GM18951 (cell line): ENCODE measurements at regions not wholly inside any gene's neighbourhood (a gene's known extent, or its start where the extent isn't known, plus 50 kb on each side); places are given as distances from the start of the nearest gene placed in this dataset.

Experiments
- POLR2A ChIP-seq: IDR thresholded peaks from 4 replicates; pipeline ENCODE4 v1.6.1; 2011; ENCODE audit warnings: mild to moderate bottlenecking; ENCODE audit not compliant: insufficient read length, insufficient read depth; ENCODE audit errors: extremely low read depth
- in situ Hi-C: fragments of 300-500 bp; cut with MboI; formaldehyde crosslinking; loops from one replicate; pipeline ENCODE4 v1.12.0; 2022; ENCODE audit warnings: low sequenced_read_pairs, mixed read lengths, inconsistent platforms; ENCODE audit not compliant: unreplicated experiment

GRCh38 chr10:63735305-63735704, 214.1 kb downstream of the REEP3 start:
- in situ Hi-C loops: no loop called here
- TF ChIP-seq POLR2A: no peak

GRCh38 chr10:63738410-63738809, 217.2 kb downstream of the REEP3 start:
- no peak for TF ChIP-seq POLR2A
- in situ Hi-C loops: no loop called here

- TF ChIP-seq POLR2A: no peak
- in situ Hi-C loops: no loop called here
Measured at GRCh38 chr10:63744060-63744941, 223.1 kb downstream of the REEP3 start.

- TF ChIP-seq POLR2A: no peak
- in situ Hi-C loops: no loop called here
Measured at GRCh38 chr10:63749915-63750314, 228.7 kb downstream of the REEP3 start.

GRCh38 chr10:63751836-63752235, 230.6 kb downstream of the REEP3 start:
- no peak for TF ChIP-seq POLR2A
- in situ Hi-C loops: no loop called here

GRCh38 chr10:63752318-63752717, 231.1 kb downstream of the REEP3 start:
- in situ Hi-C loops: no loop called here
- no peak for TF ChIP-seq POLR2A

GRCh38 chr10:63753808-63754207, 232.6 kb downstream of the REEP3 start:
- in situ Hi-C loops: no loop called here
- no peak for TF ChIP-seq POLR2A

- in situ Hi-C loops: no loop called here
Measured at GRCh38 chr10:63755441-63755840, 234.2 kb downstream of the REEP3 start.

GRCh38 chr10:63757067-63757466, 235.9 kb downstream of the REEP3 start:
- no peak for TF ChIP-seq POLR2A
- in situ Hi-C loops: no loop called here

More at GRCh38 chr10:63755441-63755840, 234.2 kb downstream of the REEP3 start:
- TF ChIP-seq POLR2A: no peak

- no peak for TF ChIP-seq POLR2A
- in situ Hi-C loops: no loop called here
Measured at GRCh38 chr10:63758080-63758479, 236.9 kb downstream of the REEP3 start.

GRCh38 chr10:63759335-63759734, 238.1 kb downstream of the REEP3 start:
- no peak for TF ChIP-seq POLR2A
- in situ Hi-C loops: no loop called here

- no peak for TF ChIP-seq POLR2A
- in situ Hi-C loops: no loop called here
Measured at GRCh38 chr10:63760034-63760707, 239.0 kb downstream of the REEP3 start.

- no peak for TF ChIP-seq POLR2A
- in situ Hi-C loops: no loop called here
Measured at GRCh38 chr10:63760708-63761047, 239.5 kb downstream of the REEP3 start.

- no peak for TF ChIP-seq POLR2A
- in situ Hi-C loops: no loop called here
Measured at GRCh38 chr10:63761243-63761642, 240.0 kb downstream of the REEP3 start.

GRCh38 chr10:63763744-63764143, 242.5 kb downstream of the REEP3 start:
- TF ChIP-seq POLR2A: no peak
- in situ Hi-C loops: no loop called here

GRCh38 chr10:63765126-63765525, 243.9 kb downstream of the REEP3 start:
- TF ChIP-seq POLR2A: no peak
- in situ Hi-C loops: no loop called here
